NCI-H82 treated with DMSO at 0.1 percent for 48 hours (cell line): ENCODE measurements at regions not wholly inside any gene's neighbourhood (a gene's known extent, or its start where the extent isn't known, plus 50 kb on each side); places are given as distances from the start of the nearest gene placed in this dataset.

ENCODE experiments used
- DNase-seq: peaks from one replicate; lab custom pipeline; 2025; ENCODE audit not compliant: unreplicated experiment; lab: John Stamatoyannopoulos, UW

DNA sequence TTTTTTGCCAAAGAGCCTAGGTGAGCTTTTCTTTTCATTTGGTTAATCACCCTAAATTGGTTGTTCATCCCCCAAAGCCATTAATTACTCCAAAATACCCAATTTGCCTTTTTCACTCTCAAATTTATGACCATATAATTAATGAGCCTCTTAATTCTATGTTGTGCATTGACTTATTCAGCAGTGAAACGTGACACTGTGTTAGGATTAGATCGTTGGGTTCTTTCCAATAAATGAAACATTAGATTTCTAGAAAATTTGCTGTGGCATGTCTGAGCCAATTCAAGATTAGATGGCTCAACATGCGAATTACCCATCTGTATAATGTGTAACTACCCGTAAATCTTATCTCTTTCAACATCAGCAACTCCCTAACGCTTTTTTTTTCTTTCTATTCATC, 273.4 kb downstream of the BMP4 start:
- DNase-seq, result no peak

DNA sequence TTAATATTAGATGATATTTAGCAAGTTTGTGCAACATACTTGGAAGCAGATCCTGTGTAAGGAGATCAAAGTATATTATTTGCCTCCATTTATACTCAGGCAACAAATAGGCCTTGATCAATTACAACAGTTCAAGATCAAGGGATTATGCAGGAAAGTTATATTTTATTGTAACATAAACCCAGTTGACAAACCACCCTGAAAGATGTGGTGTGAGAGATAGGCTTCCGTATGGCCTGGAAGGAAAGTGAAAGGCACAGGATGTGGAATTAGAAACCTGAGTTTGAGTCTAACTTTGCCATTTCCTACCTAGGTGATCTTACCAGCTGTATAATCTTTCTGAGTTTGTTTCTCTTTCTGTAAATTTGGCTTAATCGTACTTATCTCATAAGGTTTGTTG, 284.1 kb downstream of the BMP4 start:
- DNase-seq, result no peak

DNA sequence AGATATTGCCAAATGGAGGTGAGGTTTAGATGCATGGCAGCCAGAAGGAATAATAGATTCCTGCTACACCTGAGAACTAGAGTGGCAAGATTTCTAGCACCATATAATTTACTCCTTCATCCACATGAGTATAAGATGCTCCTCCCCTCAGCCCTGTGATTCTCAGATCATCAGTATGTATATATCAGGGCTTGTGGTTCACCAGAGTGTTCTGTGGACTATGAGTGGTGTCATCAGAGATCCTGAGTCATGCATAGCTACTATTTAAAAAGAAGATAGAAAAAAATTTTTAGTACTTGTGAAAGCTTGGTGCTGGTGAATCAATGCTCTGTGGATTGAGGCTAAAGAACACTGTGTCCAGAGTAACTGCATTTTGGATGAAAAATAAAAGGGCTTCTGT, 285.9 kb downstream of the BMP4 start:
- no peak for DNase-seq

DNA sequence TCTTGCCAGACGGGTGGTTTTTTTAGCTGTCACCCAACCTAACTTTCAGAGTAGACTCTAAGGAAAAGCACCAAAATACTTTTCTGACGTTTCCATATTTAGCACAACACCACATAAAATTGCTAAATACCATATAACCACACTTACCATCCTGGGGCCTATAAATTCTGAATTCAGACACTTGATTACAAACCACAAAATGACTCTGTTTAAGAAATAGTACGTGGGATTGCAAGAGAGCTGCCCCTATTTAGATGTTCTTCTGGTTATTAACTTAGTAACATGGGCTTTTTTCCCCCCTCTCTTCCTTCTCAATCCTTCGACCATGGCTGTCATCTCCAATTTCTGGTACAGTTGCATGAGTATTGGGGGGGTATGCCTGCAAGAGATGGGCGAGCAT, 287.7 kb downstream of the BMP4 start:
- DNase-seq, result no peak

DNA sequence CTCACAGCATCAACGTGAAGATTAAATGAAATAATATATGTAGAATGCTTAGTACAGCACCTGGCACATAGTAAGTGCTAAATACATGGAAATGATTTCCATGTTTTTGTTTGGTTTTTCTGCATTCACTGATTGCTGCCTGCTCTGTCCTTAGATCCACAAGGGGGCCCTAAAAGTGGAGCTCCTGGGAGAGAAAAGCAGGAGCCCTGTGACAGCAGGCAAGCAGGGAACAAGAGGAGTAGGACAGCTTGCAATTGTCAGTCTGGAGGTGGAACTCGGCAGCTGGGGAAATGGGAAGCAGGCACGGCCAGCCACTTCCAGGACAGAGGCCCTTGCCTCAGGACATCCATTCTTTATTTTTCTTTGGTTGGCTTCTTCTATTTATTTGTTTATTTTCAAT, 292.9 kb downstream of the BMP4 start:
- peak; percentile 1 for DNase-seq

DNA sequence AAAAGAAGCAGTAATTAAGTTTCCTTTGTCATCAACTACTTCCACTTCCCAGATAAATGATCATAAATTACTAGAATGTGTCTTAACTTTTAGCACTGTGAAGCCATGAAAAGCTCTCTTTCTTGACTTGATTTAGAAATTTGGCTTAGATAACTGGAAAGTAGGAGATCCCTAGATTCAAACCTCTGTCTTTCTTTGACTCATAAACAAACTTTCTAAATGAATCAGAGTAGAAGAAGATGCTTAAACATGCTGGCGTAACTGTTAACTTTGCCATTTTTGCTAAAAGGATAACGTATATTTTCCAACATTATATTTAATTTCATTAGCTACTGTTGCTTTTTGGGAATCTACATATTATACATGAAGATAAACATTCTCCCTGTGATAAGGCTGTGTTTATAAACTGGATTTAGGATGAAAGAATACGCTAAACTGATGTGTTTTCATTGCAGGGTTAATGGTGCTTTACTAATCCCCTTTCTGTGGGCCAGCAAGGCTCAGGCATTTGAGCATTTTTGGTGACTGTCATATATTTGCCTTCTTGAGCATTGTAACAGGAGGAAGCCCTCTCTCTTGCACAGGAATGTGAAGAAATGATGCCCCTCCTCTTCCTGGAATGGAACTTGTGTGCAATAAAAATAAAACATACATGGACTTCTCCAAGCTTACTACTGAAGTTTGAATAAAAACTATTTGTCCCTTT, 301.4 kb downstream of the BMP4 start:
- DNase-seq, result no peak

DNA sequence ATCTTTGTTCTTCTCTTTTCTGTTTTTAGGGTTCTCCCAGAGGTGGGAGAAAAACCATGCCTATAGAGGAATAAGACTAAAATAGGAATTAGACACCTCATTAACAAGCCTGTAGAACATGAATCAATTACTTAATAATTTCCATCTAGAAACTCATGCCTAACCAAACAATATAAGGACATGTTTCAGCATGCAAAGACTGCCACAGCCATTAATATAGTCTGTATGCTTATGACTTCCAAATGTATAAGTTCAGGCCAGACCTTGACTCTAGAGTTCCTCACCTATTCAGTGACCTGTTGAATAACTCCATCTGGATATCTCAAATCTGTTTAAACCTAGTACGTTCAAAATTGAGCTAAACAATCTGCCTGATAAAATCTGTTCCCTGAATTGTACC, 304.6 kb downstream of the BMP4 start:
- no peak for DNase-seq

DNA sequence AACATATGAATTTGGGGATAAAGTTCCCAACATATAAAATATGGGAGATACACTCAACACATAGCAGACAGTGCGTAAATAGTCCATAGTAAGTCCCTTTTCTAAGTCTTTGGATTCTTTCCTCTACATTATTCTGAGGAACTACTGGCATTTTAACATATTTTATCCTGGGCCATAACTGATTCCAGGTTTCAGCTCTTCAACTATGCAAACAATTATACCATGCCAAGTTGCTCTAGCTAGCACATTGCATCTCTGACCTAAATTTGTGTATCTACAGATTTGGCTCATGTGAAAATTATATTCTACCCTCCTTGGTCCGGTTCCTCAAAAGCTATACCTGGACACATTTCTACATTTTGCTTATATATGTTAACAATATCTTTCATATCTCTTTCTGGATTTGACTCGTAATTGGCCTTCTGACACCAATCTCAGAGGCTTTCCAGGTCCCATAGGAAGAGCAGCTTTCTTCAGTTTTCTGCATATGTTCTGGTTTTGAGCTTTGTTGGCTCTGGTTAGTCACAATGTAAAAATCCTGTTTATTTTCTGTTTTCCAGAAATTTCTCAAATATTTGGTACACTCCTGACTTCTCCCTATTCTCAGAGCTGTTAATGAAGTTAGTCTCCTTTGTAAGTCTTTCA, 305.4 kb downstream of the BMP4 start:
- DNase-seq, result no peak

DNA sequence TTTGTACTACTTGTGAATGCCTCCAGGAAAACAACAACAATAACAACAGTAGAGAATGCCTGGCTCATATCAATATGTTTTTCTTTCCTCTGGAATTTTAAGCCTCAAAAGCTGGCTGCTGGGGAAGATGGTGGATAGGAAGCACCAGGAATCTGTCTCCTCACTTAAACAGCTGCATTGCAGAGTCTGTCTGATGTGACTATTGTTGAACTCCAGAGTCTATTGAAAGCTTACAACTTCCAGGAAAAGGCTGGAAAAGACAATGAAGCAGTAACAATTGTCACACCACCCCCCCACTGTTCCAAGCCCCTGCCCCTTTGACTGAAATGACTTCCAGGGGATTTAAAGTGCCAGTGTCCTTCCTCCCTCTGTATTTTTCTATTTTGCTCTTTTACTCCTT, 309.7 kb downstream of the BMP4 start:
- DNase-seq, result no peak

DNA sequence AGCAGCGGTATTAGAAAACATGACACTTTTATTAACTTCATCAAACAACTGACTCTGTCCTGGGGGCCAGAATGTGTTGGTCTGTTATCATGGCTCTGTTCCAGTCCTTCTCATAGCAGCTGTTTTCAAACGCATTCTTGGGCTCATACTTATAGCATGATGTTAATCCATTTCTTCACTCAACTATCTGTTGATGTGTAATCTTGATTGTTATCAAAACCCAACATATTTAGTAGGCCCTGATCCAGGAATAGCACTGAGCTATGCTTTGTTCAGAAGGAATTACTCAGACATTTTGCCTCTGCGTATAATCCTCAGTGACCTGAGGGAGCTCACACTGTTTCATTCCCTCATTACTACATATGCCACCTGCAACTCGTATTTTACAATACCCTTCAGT, 315.9 kb downstream of the BMP4 start:
- DNase-seq, result no peak

DNA sequence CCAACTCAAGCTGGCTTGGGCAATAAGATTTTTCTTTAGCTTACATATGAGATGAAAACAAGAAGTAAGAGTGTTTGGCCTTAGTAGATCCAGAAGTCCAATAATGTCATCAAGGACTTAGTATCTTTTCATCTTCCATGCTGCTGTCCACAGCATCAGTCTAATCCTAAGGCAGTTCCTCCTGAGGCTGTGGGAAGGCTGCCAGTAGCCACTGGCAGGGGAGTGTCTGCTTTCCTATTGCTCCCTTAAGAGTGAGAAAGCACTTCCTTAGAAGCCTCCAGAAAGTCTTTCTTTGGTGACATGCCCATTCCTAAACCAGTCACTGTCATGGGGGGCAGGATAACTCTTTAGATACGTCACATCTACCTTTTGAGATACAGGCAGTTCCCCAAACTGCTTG, 317.7 kb downstream of the BMP4 start:
- no peak for DNase-seq

DNA sequence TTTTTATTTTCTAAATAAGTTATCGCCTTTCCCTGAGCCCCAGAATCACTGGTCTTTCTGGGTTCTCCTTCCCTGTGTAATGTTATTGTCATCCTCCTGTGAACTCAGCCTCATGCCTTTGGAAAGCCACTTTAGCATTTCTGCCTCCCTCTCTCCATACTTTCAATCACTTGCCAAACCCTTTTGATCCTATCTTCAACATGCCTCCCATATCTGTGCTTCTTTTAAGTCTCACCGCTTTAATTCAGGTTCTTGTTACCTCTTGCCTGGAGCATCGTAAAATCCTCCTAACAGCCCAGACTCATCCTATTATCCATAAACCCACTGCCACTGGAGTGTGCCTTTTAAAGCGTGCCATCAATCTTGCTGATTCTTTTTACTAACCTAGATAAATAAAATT, 321.8 kb downstream of the BMP4 start:
- DNase-seq, result no peak

DNA sequence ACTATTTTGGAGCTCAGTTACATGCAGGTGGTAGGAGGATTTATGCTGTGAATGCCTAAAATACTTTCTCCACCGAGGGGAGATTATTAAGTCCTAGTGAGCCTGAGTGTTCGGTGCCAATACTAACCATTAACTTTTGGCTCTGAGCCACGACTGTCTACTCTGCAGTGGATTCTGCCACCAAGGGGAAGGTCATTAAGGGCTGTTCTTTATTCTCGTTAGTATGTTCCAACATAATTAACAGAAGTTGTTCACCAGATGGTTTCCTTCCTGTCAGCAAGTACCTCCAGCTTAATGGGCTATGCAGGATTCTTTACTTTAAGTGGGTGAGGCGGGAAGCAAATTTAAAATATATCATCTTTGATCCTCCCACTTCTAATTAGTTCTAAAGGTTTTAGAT, 326.3 kb downstream of the BMP4 start:
- DNase-seq, result peak; percentile 89

DNA sequence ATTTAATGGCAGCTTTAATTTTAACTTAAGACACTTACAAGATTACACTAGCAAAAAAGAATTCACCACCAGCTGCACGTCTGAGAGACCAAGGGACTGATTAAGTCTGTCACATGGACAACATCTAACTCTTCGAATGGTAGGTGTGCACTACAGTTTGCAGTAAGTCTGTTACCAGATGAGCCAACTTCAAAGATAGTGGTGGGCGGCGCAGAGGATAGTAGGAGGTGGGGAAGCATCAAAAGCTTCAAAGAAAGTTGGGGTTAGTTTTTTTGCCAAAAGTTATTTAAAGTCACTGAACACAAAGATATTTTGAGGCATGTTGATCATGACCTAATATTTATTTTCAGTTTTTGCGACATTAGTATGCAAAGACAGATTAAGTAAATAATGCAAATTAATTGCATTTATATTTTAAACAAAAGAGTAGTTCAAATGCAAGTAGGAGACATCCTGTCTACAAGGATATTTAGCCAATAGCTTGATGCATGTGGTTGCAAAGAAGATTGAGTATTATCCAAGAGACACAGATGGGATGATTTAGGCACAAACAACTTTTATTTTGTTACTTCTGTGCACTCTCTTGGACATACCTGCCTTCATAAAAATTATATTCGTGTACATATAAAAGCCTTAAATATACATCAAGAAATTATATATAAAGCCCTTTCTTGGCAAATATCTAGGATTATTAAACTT, 327.7 kb downstream of the BMP4 start:
- DNase-seq, result peak; percentile 30

DNA sequence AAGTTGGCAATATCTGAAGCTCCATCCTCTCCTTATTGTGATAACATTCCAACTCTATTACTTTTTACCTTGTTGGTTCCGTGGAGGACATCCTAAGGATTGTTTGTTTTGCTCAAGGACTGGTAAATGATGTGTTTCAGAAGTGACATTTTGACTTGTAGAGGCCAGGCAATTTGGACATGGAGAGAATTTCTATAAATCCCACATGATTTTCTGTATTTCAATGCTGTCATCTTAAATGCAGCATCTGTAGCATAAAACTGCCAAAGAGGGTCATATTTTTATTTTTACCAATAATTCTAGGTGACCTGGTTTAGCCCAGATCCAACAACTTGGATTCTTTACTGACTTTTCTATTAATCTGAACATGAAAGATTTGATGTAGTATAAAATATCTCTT, 328.4 kb downstream of the BMP4 start:
- no peak for DNase-seq

DNA sequence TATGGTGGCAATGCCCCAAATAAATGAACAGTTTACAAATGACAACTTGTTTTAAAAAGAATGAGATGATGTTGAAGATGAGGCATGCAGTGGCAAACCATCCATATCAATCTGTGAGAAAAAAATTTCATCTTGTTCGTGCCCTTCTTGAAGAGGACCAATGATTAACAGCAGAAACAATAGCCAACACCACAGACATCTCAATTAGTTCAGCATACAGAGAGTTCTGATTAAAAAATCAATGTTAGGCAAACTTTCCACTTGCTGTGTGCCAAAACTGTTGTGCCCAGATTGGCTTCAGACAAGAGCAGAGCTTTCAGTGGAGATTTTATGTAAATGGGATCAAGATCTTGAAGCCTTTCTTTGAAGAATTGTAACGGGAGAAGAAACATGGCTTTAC, 329.9 kb downstream of the BMP4 start:
- DNase-seq, result no peak

DNA sequence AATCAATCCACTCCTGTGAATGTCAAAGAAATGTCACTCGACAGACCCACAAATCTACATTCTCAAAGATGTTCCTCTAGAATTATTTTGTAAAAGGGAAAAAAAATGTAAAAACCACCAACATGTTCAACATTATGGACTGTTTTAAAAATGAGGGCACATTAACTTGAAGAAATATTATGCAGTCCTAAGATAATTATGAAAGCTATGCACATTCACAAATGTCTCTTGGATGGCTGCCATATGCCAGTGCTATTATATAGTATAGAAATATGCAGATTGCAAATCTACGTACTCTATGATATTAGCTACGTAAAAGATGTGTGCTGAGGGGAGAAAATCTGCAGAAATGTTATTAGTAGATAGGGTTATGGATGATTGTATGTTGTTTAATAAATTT, 334.2 kb downstream of the BMP4 start:
- no peak for DNase-seq

DNA sequence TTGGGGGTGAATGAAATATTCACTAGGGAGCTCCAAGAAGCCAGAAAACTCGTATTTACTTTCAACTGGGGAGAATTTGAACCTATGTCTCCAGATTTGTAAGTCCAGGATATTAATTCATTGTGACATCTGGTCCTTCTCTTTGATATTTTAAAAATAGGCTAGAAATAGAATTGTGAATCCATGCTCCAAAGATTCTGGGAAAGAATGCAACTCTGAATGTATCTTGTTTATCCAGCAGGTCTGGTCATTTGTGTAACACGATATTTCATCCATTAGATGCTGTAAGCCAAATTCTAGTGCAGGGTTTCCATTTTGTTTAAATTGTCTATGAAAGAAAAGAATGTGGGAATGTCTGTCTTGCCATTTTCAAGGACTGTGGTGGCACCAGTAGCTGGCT, 334.7 kb downstream of the BMP4 start:
- DNase-seq, result no peak

DNA sequence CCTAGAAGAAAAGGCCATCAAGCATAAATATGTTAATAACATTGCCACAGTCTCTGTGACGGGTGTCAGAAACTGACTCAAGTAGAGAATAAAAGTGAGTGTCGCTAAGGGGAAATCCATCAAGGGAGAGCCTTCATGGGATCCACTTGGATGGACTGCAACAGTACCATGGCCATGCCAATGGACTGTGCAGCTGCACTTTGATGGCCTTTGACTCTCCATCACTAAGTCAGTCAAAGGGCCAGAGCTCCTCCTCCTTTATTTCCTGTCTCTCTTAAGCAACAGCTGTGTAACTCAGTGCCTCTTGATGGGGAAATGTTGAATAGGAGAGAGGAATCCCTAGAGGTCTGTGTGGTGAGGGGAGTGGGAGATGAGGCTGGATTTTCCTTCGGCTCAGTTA, 335.2 kb downstream of the BMP4 start:
- DNase-seq, result no peak

DNA sequence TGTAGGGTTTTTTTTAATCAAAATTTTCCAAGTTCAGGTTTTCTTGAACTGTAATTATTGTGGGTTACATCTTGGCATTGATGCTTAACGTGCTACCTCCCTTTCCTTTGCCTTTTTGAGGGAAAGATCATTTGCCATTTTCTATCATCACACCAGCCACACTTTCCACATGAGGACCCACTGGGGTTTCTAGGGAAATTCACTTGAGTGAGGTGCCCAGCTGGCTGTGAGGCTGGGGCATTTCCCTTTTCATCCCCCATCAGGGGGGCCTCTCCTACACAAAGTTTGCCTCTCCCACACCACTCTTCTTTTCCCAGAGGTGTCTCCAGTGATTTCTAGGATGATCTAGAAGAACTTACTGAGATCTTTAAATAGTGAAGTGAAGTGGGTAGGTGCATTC, 335.7 kb downstream of the BMP4 start:
- DNase-seq, result no peak

DNA sequence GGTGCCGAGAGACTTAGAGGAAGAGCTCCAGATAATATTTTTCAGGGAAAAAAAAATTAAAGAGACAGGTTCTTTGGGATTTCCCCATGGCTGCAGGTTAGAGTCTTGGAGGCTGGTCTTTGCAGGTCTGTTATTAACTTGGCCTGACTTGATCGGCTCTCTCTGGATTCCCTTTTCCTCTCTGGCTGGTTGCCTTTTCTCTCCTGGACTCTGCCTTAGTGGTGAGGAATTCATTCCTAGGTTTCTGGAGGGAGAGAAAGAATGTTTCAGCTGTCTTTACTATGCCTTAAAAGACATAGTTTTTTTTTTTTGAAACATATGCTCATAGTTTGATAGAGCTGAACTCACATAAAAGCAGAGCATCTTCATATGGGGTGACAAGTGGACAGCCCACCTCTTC, 336.3 kb downstream of the BMP4 start:
- no peak for DNase-seq

DNA sequence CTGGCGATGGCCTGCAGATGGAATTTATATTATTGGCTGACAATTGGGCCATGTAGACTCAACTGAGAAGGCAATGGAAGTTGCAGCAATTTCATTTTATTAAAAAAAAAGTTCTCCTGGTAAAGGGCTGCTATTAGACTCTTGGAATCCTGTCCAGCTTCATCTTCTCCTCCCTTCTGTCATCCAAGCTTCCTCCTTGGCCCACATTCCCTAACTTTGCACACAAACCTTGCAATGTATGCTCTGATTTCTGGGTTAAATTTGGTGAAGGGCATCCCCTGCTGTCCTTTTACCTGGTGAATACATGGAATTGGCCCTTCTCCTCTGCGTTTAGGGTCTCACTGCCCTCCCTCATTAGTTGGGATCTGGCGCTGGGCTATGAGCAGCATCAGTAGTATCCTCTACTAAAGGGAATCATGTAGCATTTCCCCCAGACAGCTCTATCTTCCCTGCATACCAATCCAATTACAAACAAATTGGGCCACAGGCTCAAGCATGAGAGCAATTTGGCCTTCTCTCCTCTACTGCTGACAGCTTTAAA, 336.9 kb downstream of the BMP4 start:
- peak; percentile 55 for DNase-seq
